Caco-2 (cell line): ENCODE measurements at regions not wholly inside any gene's neighbourhood (a gene's known extent, or its start where the extent isn't known, plus 50 kb on each side); places are given as distances from the start of the nearest gene placed in this dataset.

ENCODE experiments used
- BruUV-seq: library from RNA; stranded (reverse); fragments of 400-500 nt; replicated peaks from 2 replicates; lab custom pipeline; 2021; lab: Mats Ljungman, UMichigan
- CTCF ChIA-PET: fragments of 300-600 bp; sonication (Branson Sonifier 250); formaldehyde crosslinking; loops from one replicate; lab custom pipeline; 2022; ENCODE audit warnings: antibody characterized with exemption; lab: Charles Lee
- POLR2A ChIA-PET: fragments of 300-600 bp; sonication (Branson Sonifier 250); formaldehyde crosslinking; loops from one replicate; lab custom pipeline; 2022; ENCODE audit warnings: antibody characterized with exemption; lab: Charles Lee
- DNase-seq, 2 experiments: peaks; one replicate each; pipeline versions ENCODE4 v3.0.0 to v3.0.0-alpha.2; 2020 to 2022
- H3K27me3 ChIP-seq: replicated peaks from 2 replicates; pipeline ENCODE4 v1.6.0; 2011; ENCODE audit warnings: low read length; ENCODE audit not compliant: control insufficient read depth, insufficient read depth
- H3K36me3 ChIP-seq: 2 replicates; pipeline ENCODE4 v1.5.1; 2011; ENCODE audit warnings: low read length; ENCODE audit not compliant: control insufficient read depth, insufficient read depth
- H3K4me1 ChIP-seq: fragments of 250-450 bp; sonication (Bioruptor Pico); 2 replicates; pipeline ENCODE4 v1.5.1; 2020; ENCODE audit warnings: mild to moderate bottlenecking
- H3K4me3 ChIP-seq: 2 replicates; pipeline ENCODE4 v1.5.1; 2011; ENCODE audit warnings: low read depth, mild to moderate bottlenecking, control low read depth, low read length
- H3K9me3 ChIP-seq: fragments of 250-450 bp; sonication (Bioruptor Pico); 2 replicates; pipeline ENCODE4 v1.5.1; 2020; ENCODE audit warnings: mild to moderate bottlenecking, moderate library complexity
- H3K27ac Mint-ChIP-seq: one replicate; pipeline ENCODE4 v1.8.0; 2022; ENCODE audit warnings: mixed read lengths; ENCODE audit not compliant: unreplicated experiment
- H3K27me3 Mint-ChIP-seq: one replicate; pipeline ENCODE4 v1.8.0; 2022; ENCODE audit warnings: mixed read lengths; ENCODE audit not compliant: insufficient read depth, unreplicated experiment
- H3K36me3 Mint-ChIP-seq: one replicate; pipeline ENCODE4 v1.8.0; 2022; ENCODE audit warnings: mild to moderate bottlenecking, mixed read lengths; ENCODE audit not compliant: insufficient read depth, unreplicated experiment
- H3K4me1 Mint-ChIP-seq: one replicate; pipeline ENCODE4 v1.8.0; 2022; ENCODE audit warnings: low read depth, mixed read lengths; ENCODE audit not compliant: unreplicated experiment
- H3K4me3 Mint-ChIP-seq: one replicate; pipeline ENCODE4 v1.8.0; 2022; ENCODE audit warnings: mild to moderate bottlenecking, moderate library complexity, mixed read lengths; ENCODE audit not compliant: unreplicated experiment
- H3K9me3 Mint-ChIP-seq: one replicate; pipeline ENCODE4 v1.8.0; 2022; ENCODE audit warnings: mixed read lengths; ENCODE audit not compliant: unreplicated experiment
- CTCF ChIP-seq, 2 experiments: fragments of 200-600 bp in 1 of 2; IDR thresholded peaks; 1 replicate in 1 of 2; 2 replicates in 1 of 2; pipeline versions ENCODE4 v1.5.1 to v1.8.0; 2011 to 2022; ENCODE audit warnings: antibody characterized with exemption in 1 of 2, control low read depth in 1 of 2, inconsistent platforms in 1 of 2, low read depth in 1 of 2, low read length in 1 of 2, mild to moderate bottlenecking in 1 of 2, moderate library complexity in 1 of 2; ENCODE audit not compliant: insufficient read depth in 1 of 2, severe bottlenecking in 1 of 2, unreplicated experiment in 1 of 2
- intact Hi-C: fragments of 100-400 bp; cut with micrococcal nuclease; formaldehyde crosslinking; loops from one replicate; pipeline ENCODE4 v1.10.0; 2022; ENCODE audit not compliant: unreplicated experiment

DNA sequence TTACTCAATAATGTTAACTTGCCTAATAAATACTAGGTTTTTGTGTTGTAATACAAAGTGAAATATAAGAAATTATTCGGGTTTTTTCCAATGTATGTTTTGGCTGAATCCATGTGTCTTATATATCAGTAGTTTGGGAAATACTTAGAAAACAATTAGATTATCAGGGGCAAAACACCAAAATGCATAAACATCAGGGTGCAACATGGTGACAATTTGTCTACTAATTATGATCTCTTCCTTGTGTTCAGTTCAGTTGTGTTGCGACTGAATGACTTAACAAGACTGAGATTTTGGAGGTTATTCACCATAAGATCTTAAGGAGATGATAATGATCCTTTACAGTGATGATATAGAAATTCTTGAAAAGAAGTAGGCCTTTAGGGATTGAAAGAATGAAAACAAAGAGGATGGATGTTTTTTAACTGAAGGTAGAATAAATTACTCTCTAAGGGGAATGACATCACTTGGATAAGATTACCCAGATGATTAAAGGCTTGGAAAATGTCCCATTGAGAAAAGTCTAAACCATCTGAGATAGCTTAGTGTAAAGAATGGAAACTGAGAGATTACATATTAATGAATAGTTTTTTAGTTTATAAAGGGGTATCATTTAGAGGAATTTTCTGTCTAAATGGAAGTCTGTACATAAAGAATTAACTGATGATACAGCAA lies 415.8 kb downstream of the SPATA31D1 start:
- H3K4me3 Mint-ChIP-seq, result no peak overlapping the region
- H3K27me3 ChIP-seq, result no peaks in the 10 kb centered on the region
- intact Hi-C loops, result no loop called here
- no peaks in the 10 kb centered on the region for H3K36me3 ChIP-seq
- POLR2A ChIA-PET, result no interaction called here
- H3K4me1 Mint-ChIP-seq, result no peaks in the 10 kb centered on the region
- no peaks in the 10 kb centered on the region for H3K9me3 Mint-ChIP-seq
- TF ChIP-seq CTCF (IDR thresholded peaks at IDR 0.05; ENCODE audit: insufficient read depth in 1 of 2, low read depth in 1 of 2, low read length in 1 of 2, severe bottlenecking in 1 of 2, unreplicated experiment in 1 of 2), result no peak
- no TSS peak for BruUV-seq
- H3K4me1 ChIP-seq, result no peaks in the 10 kb centered on the region
- H3K27me3 Mint-ChIP-seq, result no peaks in the 10 kb centered on the region
- H3K4me3 ChIP-seq, result no peak overlapping the region
- DNase-seq, result no peak
- H3K36me3 Mint-ChIP-seq, result no peaks in the 10 kb centered on the region
- no peaks in the 10 kb centered on the region for H3K9me3 ChIP-seq
- no peak overlapping the region for H3K27ac Mint-ChIP-seq
- CTCF ChIA-PET, result no interaction called here

DNA sequence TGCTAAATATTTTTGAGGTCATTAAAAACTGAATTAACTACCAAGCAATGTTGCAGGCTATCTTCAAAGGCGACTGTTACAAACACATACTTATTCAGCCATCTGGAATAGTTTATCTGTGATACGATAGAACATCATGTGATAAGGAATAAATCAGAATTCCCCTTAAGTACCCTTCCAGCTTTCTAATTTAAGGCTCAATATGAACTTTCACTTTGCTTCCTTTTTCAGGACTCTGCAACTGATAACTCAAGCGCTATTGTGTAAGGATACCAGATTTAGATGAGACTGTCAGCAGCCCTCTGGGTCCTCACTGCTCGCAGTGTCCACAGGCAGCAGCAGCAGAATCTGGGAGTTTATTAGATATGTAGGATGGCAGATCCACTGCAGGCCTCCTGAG lies 416.3 kb downstream of the SPATA31D1 start:
- H3K4me3 ChIP-seq, result no peak overlapping the region
- CTCF ChIA-PET, result no interaction called here
- H3K27me3 Mint-ChIP-seq, result no peaks in the 10 kb centered on the region

DNA sequence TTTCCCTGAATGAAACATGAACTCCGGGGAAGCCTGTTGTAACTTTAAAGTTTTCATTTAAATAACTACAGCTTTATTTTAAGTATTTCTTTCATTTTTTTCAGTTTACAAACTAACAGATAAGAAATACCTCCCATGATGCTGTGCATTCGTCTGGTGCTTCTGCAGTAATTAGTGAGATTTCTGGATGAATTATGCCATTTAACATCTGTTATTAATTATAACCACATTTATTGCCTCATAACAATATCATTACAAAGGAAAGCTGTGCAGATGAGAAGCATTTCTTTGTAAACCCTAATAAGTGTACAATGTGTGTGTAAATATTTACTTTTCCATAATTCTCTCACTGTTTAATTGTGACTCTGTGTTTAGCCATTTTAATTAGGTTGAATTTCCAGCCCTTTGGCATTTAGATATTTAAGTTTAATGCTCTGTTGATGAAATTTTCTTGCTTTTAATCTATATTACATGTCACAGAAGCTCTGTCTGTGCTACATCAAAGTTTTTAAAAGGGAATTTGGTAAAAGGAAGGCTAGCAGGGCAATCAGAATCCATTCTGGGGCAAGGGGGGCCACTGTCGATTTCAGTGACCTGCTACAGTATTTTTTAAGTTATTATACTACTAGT lies 418.0 kb downstream of the SPATA31D1 start:
- Histone ChIP-seq H3K4me1 (no peaks in the 10 kb centered on the region; the same call in 1 of the 2 replicates), H3K27me3 (no peaks in the 10 kb centered on the region), H3K36me3 (no peaks in the 10 kb centered on the region), H3K4me3 (no peak overlapping the region), H3K9me3 (no peaks in the 10 kb centered on the region)
- TF ChIP-seq CTCF (IDR thresholded peaks at IDR 0.05; ENCODE audit: insufficient read depth in 1 of 2, low read depth in 1 of 2, low read length in 1 of 2, severe bottlenecking in 1 of 2, unreplicated experiment in 1 of 2), result no peak
- H3K36me3 Mint-ChIP-seq, result no peaks in the 10 kb centered on the region
- intact Hi-C loops, result no loop called here
- H3K27ac Mint-ChIP-seq, result no peak overlapping the region
- CTCF ChIA-PET, result no interaction called here
- no peak for DNase-seq
- H3K4me3 Mint-ChIP-seq, result no peak overlapping the region
- H3K27me3 Mint-ChIP-seq, result no peaks in the 10 kb centered on the region
- peaks cover 15% of the 10 kb centered on the region for H3K4me1 Mint-ChIP-seq
- no TSS peak for BruUV-seq
- no peaks in the 10 kb centered on the region for H3K9me3 Mint-ChIP-seq
- POLR2A ChIA-PET, result no interaction called here

More for the DNA sequence above, 416.3 kb downstream of the SPATA31D1 start:
- H3K27ac Mint-ChIP-seq, result no peak overlapping the region
- intact Hi-C loops, result no loop called here
- H3K9me3 Mint-ChIP-seq, result no peaks in the 10 kb centered on the region
- no peak for DNase-seq
- no peaks in the 10 kb centered on the region for H3K9me3 ChIP-seq
- no TSS peak for BruUV-seq
- no peaks in the 10 kb centered on the region for H3K27me3 ChIP-seq
- no peaks in the 10 kb centered on the region for H3K4me1 ChIP-seq
- no peak overlapping the region for H3K4me3 Mint-ChIP-seq
- H3K36me3 Mint-ChIP-seq, result no peaks in the 10 kb centered on the region
- TF ChIP-seq CTCF (IDR thresholded peaks at IDR 0.05; ENCODE audit: insufficient read depth in 1 of 2, low read depth in 1 of 2, low read length in 1 of 2, severe bottlenecking in 1 of 2, unreplicated experiment in 1 of 2), result no peak
- H3K4me1 Mint-ChIP-seq, result no peaks in the 10 kb centered on the region
- POLR2A ChIA-PET, result no interaction called here
- H3K36me3 ChIP-seq, result no peaks in the 10 kb centered on the region
